ENCODE measurements at regions not wholly inside any gene's neighbourhood (a gene's known extent, or its start where the extent isn't known, plus 50 kb on each side); places are given as distances from the start of the nearest gene placed in this dataset.
"Not testable (repeated sequence)": the region's sequence is repeated elsewhere in the genome, so short reads cannot be mapped to it uniquely, and the experiment has no call there.

DNA sequence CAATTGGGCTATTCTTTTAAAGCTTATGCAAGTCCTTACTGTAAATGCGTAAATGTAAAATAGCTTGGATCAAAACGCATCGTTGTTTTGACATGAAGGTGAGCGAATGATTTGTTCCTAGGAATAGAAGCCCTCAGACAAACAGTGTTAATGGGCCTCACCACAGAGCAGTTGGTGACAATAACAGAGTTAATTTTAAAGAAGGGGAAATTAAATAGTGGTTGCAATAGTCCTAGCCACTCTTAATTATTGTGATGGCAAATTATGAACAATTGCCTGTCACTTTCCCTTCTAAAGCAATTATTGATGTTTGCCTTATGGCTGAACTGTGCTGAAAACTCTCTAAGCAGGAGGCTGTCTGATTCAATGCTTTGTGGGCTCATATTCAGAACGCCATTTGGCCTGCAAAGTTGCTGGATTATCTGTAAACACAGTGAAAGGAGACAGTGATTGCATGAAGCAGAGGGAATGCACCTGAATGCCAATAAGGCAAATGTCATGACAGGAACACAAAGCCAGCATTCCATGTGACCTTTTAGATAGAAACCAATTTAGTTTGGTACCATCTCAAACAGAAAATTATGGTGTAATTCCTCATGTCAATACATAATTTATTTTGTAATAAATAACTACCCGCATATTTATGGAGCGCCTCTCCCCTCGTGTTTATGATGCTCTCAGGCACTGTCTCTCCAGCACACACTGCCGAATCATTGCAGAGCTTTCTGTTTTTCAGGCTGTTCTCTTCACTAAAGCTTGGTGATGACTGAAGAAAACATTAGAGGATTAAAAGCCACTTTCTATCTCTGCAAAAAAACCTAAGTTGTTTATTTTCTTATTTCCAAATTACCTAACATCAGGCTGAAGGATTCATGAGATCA lies 387.5 kb downstream of the HACE1 start:
- no peak for DNase-seq (ENCODE audit: low read depth)
- in situ Hi-C loops (cut with HindIII; ENCODE audit: low pct_unique_long_range_greater_than_20kb, low sequenced_read_pairs): no loop called here

GRCh38 chr6:104466306-104466705 lies 393.4 kb downstream of the HACE1 start:
- in situ Hi-C loops (cut with HindIII; ENCODE audit: low pct_unique_long_range_greater_than_20kb, low sequenced_read_pairs): no loop called here

GRCh38 chr6:104462811-104463599 lies 396.7 kb downstream of the HACE1 start:
- in situ Hi-C loops (cut with HindIII; ENCODE audit: low pct_unique_long_range_greater_than_20kb, low sequenced_read_pairs): loop anchor here (5.0 kb wide), 1 partner anchor 241 kb away; no protein-coding TSS in a partner anchor
- DNase-seq (ENCODE audit: low read depth): no peak

More at GRCh38 chr6:104466306-104466705, 393.4 kb downstream of the HACE1 start:
- DNase-seq (ENCODE audit: low read depth): no peak

DNA sequence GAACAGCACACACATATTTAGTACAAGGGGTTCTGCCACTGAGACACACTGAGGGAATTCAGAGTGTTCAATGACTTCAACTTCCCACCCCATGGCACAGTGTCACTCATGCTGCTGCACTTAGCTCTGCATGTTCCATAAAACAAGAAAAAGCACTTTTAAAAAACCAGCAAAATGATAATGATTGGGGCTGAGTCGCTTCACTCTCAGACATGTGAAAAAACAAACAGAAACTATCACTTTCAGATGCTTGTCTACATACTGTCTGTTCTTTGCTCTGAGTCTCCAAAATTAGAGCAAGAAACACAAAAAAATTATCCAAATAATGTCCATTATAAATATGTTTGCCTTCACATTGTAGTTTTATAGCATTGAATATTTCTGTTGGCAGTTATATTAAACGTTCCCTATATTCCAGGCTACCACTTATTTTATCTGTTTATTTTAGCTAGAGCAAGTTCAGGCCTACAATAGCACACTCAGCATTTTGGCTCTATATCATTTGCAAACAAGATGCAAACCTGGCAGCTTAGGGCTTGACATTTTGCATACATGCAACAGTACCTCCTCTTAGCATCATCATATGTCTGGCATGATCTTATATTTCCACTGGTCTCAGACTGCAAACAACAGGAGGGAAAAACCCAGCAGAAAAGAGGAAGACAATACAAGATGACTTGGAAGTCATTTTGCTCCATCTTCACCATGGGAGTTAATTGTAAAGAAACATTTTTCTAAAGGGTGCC lies 398.8 kb downstream of the HACE1 start:
- no peak for DNase-seq (ENCODE audit: low read depth)
- in situ Hi-C loops (cut with HindIII; ENCODE audit: low pct_unique_long_range_greater_than_20kb, low sequenced_read_pairs): loop anchor here (5.0 kb wide), 1 partner anchor 239 kb away; no protein-coding TSS in a partner anchor

- in situ Hi-C loops (cut with HindIII; ENCODE audit: low pct_unique_long_range_greater_than_20kb, low sequenced_read_pairs): no loop called here
Measured at GRCh38 chr6:104459543-104459942, 400.2 kb downstream of the HACE1 start.

DNA sequence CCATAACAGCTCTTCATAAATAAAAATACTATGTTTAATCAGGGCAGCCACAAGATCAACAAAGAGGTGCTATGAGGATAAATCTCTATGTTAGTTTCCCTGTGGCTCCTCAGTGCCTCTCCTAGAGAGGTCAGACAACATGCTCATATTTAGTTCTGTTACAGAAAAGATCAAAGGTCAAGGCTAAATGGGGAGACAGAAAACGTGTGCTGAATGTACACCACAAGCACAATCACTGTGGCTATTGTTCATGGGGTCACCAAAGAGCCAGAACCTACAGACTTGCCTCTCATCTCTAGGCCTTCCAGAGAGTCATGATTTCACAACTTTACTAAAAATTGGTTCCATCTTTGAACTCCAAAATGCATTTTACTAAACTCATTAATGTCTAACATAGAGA lies 409.8 kb downstream of the HACE1 start:
- in situ Hi-C loops (cut with HindIII; ENCODE audit: low pct_unique_long_range_greater_than_20kb, low sequenced_read_pairs): no loop called here
- DNase-seq (ENCODE audit: low read depth): no peak

More at GRCh38 chr6:104459543-104459942, 400.2 kb downstream of the HACE1 start:
- no peak for DNase-seq (ENCODE audit: low read depth)

DNA sequence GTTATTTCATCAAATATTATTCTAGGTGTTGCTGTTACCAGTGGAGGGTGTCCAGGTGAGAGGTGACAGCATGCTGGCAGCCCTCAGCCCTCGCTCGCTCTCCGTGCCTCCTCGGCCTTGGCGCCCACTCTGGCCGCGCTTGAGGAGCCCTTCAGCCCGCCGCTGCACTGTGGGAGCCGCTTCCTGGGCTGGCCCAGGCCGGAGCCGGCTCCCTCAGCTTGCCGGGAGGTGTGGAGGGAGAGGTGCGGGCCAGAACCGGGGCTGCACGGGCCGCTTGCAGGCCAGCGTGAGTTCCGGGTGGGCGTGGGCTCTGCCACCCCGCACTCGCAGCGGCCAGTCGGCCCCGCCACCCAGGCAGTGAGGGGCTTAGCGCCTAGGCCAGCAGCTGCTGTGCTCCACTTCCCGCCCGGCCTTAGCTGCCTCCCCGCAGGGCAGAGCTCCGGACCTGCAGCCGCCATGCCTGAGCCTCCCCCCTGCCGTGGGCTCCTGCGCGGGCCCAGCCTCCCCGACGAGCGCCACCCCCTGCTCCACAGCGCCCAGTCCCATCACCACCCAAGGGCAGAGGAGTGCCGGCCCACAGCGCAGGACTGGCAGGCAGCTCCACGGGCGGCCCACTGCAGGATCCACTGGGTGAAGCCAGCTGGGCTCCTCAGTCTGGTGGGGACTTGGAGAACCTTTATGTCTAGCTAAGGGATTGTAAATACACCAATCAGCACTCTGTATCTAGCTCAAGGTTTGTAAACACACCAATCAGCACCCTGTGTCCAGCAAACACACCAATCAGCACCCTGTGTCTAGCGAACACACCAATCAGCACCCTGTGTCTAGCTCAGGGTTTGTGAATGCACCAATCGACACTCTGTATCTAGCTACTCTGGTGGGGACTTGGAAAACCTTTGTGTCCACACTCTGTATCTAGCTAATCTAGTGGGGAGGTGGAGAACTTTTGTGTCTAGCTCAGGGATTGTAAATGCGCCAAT lies 413.3 kb downstream of the HACE1 start:
- DNase-seq (ENCODE audit: low read depth); in situ Hi-C loops (cut with HindIII; ENCODE audit: low pct_unique_long_range_greater_than_20kb, low sequenced_read_pairs): not testable (repeated sequence)

DNA sequence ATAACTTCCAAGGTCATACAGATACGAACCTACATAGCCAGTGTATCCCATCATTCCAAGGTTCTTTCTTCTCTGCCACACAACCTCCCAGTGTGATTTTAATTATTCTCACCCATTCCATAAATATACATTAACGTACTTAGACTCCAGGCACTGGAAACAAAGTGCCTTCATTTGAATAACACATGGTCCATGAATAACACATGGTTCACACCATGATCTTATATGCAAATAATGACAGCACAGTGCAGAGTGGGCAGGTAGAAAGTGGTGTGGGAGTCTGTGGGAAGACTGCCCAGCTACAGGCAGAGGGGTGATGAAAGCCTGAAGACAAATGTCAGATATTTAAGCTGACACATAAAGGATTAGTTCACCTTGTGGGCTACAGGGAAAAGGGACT lies 425.2 kb downstream of the HACE1 start:
- DNase-seq (ENCODE audit: low read depth): no peak

GRCh38 chr6:104431096-104431495 lies 428.6 kb downstream of the HACE1 start:
- no peak for DNase-seq (ENCODE audit: low read depth)
- in situ Hi-C loops (cut with HindIII; ENCODE audit: low pct_unique_long_range_greater_than_20kb, low sequenced_read_pairs): no loop called here

More for the DNA sequence above, 425.2 kb downstream of the HACE1 start:
- in situ Hi-C loops (cut with HindIII; ENCODE audit: low pct_unique_long_range_greater_than_20kb, low sequenced_read_pairs): no loop called here

DNA sequence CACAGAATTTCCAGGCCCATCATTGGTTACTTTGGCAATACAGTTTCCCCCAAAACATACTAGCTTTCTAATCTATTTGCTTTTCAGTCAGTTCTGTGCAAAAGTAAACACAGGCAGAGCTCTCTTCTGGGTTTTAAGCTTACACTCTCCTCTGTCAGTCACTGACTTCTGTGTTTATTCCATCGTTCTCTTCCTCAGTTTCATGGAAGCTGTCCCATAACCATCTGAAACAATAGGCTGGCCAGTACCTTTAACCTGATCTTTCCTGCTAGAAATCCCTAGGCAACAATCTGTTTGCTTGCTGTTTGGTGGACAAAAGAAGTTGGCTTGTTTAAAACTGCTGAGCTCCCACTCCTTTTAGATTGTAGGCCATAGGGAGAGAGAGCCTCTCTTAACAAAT lies 431.5 kb downstream of the HACE1 start:
- in situ Hi-C loops (cut with HindIII; ENCODE audit: low pct_unique_long_range_greater_than_20kb, low sequenced_read_pairs): no loop called here
- no peak for DNase-seq (ENCODE audit: low read depth)

DNA sequence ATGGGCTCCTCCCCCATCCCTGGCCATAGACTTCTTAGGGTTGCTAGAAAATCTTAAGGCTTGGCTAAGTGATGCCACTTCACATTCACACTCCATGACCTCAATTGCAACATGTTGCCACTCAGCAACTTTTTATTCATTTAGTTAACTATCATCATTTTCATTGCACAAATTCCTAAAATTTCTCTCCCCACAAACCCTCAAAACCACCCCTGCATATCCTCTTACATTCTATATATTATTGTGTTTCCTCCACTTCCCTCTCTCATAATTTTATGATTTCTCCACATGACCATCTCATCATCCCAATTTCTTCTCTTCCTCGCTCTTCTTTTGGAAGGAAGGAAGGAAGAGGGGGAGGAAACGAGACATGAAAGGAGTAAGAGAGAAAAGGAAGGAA lies 436.0 kb downstream of the HACE1 start:
- no peak for DNase-seq (ENCODE audit: low read depth)
- in situ Hi-C loops (cut with HindIII; ENCODE audit: low pct_unique_long_range_greater_than_20kb, low sequenced_read_pairs): no loop called here

GRCh38 chr6:104421650-104422049 lies 438.1 kb downstream of the HACE1 start:
- DNase-seq (ENCODE audit: low read depth): no peak
- in situ Hi-C loops (cut with HindIII; ENCODE audit: low pct_unique_long_range_greater_than_20kb, low sequenced_read_pairs): no loop called here

- no peak for DNase-seq (ENCODE audit: low read depth)
- in situ Hi-C loops (cut with HindIII; ENCODE audit: low pct_unique_long_range_greater_than_20kb, low sequenced_read_pairs): no loop called here
Measured at GRCh38 chr6:104418839-104419238, 440.9 kb downstream of the HACE1 start.

GRCh38 chr6:104418125-104418524 lies 441.6 kb downstream of the HACE1 start:
- DNase-seq (ENCODE audit: low read depth): no peak
- in situ Hi-C loops (cut with HindIII; ENCODE audit: low pct_unique_long_range_greater_than_20kb, low sequenced_read_pairs): no loop called here

DNA sequence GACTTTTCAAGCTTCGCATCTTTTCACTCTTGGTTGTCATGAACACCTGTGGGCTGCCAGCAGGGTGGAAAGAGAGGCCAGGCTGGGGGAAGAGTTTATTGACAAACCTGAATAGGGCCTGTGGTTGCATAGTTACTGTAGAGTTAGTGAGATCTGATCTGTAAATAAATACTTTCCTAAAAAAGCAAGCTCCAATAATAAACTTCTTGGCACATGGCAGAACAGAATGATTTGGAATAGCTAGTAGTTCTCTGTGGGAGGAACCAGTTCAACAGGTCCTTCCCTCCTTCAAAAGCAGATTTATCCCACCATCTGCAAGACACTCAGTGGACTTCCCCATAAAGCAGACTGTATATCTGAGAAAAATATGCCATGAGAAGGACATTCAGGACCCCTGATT lies 445.0 kb downstream of the HACE1 start:
- in situ Hi-C loops (cut with HindIII; ENCODE audit: low pct_unique_long_range_greater_than_20kb, low sequenced_read_pairs): no loop called here

GRCh38 chr6:104413767-104414166 lies 446.0 kb downstream of the HACE1 start:
- no peak for DNase-seq (ENCODE audit: low read depth)
- in situ Hi-C loops (cut with HindIII; ENCODE audit: low pct_unique_long_range_greater_than_20kb, low sequenced_read_pairs): no loop called here

More for the DNA sequence above, 445.0 kb downstream of the HACE1 start:
- DNase-seq (ENCODE audit: low read depth): no peak

DNA sequence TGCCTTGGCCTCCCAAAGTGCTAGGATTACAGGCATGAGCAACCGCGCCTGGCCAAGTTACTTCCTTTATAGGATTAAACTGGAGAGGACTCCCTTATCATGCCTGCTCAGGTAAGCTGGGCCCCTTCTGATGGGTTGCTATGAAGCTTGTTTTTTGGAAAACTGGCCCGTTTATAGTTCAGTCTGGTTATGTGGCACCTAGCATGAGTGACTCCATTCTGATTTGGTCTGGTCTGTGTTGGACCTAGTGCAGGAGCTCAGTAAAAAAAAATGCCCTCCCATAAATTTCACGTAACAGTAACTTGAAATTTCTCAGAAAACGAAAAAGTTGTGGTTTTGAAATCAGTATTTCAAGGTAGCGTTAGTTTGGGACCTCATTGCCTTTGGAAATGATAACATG lies 448.4 kb downstream of the HACE1 start:
- DNase-seq (ENCODE audit: low read depth): no peak
- in situ Hi-C loops (cut with HindIII; ENCODE audit: low pct_unique_long_range_greater_than_20kb, low sequenced_read_pairs): no loop called here
